ENCODE measurements at regions not wholly inside any gene's neighbourhood (a gene's known extent, or its start where the extent isn't known, plus 50 kb on each side); places are given as distances from the start of the nearest gene placed in this dataset.

DNA sequence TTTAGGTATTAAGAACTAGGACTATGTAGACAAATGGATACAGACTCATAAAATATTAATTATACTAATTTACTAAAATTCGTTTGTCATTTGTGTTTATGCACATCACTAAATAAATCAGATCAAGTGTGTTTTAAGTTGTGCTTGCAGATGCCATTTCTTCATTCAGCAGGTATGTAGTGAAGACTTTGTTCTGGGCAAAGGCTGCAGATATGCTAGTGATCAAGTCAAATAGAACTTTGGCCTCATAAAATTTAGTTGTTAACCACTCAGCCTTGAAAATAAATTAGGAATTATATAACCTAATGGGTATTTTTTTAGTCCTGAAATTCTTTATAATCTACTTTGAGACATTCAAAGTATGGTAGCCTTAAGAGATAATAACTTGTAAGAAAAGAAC lies 80.4 kb upstream of the TRPC4 start:
- Mint-ChIP-seq H3K4me3 (ENCODE audit: unreplicated experiment) (no peak overlapping the region), H3K27me3 (ENCODE audit: unreplicated experiment) (no peaks in the 10 kb centered on the region), H3K4me1 (ENCODE audit: low read depth, unreplicated experiment) (no peaks in the 10 kb centered on the region), H3K9me3 (ENCODE audit: unreplicated experiment) (no peaks in the 10 kb centered on the region), H3K27ac (ENCODE audit: unreplicated experiment) (no peak overlapping the region), H3K36me3 (ENCODE audit: unreplicated experiment) (no peaks in the 10 kb centered on the region)
- TF ChIP-seq, protein P1, sequence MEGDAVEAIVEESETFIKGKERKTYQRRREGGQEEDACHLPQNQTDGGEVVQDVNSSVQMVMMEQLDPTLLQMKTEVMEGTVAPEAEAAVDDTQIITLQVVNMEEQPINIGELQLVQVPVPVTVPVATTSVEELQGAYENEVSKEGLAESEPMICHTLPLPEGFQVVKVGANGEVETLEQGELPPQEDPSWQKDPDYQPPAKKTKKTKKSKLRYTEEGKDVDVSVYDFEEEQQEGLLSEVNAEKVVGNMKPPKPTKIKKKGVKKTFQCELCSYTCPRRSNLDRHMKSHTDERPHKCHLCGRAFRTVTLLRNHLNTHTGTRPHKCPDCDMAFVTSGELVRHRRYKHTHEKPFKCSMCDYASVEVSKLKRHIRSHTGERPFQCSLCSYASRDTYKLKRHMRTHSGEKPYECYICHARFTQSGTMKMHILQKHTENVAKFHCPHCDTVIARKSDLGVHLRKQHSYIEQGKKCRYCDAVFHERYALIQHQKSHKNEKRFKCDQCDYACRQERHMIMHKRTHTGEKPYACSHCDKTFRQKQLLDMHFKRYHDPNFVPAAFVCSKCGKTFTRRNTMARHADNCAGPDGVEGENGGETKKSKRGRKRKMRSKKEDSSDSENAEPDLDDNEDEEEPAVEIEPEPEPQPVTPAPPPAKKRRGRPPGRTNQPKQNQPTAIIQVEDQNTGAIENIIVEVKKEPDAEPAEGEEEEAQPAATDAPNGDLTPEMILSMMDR (IDR thresholded peaks at IDR 0.05; ENCODE audit: partially characterized antibody, unreplicated experiment): no peak
- no peak for DNase-seq

DNA sequence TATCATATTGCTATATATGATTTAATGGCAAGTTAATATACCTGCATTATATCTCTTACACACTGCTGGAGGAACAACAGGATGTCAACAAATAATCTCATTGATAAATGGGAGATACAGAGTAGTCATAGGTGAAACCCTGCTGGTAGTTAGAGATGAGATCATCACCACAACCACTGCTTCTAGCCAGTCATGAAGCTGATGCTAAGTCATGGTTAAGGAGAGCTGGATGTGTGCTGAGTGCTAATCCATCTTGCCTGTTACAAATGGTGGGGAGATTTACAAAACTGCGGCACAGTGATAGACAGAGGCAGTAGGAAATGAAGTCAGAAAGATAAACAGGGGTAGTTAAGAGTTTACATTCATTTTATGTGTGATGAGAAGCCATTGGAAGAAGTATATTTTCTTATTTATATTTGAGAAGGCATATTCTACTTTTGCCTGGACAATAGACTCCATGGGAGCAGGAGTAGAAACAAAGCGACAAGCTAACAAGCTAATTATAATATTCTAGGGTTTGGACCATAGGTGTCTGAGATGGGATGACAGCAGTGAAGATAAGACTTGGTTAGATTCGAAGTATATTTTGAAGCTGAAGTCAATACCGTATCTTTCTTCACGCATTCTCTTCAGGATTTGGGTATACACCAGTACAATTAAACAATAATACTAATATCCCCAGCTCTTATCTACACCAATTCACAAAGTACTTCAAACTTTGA lies 78.0 kb upstream of the TRPC4 start:
- Mint-ChIP-seq H3K4me1 (ENCODE audit: low read depth, unreplicated experiment) (no peaks in the 10 kb centered on the region), H3K27ac (ENCODE audit: unreplicated experiment) (no peak overlapping the region), H3K9me3 (ENCODE audit: unreplicated experiment) (no peaks in the 10 kb centered on the region), H3K36me3 (ENCODE audit: unreplicated experiment) (no peaks in the 10 kb centered on the region), H3K27me3 (ENCODE audit: unreplicated experiment) (no peaks in the 10 kb centered on the region), H3K4me3 (ENCODE audit: unreplicated experiment) (no peak overlapping the region)
- no peak for DNase-seq
- TF ChIP-seq, protein P1 (IDR thresholded peaks at IDR 0.05; ENCODE audit: partially characterized antibody, unreplicated experiment): no peak

DNA sequence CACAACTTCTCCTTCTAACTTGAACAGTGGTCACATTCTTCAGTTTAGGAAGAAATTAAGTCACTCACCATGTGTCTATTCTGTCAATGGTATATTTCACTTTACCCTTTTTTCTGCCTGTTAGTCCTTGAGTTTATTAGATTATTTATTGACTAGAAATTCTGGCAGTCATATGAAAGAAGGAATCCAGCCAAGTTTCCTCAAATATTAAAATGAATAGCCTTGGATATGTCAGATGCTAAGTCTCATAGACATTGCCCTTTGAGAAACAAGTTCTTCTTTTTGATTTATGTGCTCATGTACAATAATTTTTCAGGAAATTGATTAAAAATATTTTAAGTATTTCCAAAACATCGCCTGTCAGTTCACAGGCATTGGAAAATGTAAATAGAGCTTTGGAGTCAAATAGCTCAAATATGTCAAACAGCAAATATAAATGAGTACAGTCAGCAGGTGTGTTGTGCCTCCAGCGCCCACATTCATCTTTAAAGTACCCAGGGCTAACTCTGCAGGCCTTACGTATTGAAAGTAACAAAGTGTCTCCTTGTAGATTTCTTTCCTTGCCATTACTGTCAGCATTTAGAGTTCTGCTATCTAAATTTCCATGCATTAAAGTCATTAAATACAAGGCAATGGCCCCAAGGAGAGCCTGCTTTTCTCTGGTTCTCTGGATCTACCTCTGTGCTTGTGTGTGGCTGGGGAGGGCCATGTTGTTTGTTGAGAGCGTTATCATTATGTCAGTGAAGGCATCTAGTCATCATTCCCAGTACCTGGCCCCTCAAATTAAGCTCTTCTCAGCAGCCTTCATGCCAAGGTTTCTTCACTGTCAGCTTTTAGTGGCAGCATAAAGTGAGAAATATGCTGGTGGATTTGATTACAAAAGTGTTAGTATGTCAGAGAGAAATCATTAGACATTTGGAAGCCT lies 76.3 kb upstream of the TRPC4 start:
- H3K27ac Mint-ChIP-seq (ENCODE audit: unreplicated experiment): no peak overlapping the region
- H3K9me3 Mint-ChIP-seq (ENCODE audit: unreplicated experiment): no peaks in the 10 kb centered on the region
- H3K4me3 Mint-ChIP-seq (ENCODE audit: unreplicated experiment): no peak overlapping the region
- H3K4me1 Mint-ChIP-seq (ENCODE audit: low read depth, unreplicated experiment): no peaks in the 10 kb centered on the region
- DNase-seq: no peak
- H3K36me3 Mint-ChIP-seq (ENCODE audit: unreplicated experiment): no peaks in the 10 kb centered on the region
- TF ChIP-seq, protein P1 (IDR thresholded peaks at IDR 0.05; ENCODE audit: partially characterized antibody, unreplicated experiment): no peak
- H3K27me3 Mint-ChIP-seq (ENCODE audit: unreplicated experiment): no peaks in the 10 kb centered on the region

DNA sequence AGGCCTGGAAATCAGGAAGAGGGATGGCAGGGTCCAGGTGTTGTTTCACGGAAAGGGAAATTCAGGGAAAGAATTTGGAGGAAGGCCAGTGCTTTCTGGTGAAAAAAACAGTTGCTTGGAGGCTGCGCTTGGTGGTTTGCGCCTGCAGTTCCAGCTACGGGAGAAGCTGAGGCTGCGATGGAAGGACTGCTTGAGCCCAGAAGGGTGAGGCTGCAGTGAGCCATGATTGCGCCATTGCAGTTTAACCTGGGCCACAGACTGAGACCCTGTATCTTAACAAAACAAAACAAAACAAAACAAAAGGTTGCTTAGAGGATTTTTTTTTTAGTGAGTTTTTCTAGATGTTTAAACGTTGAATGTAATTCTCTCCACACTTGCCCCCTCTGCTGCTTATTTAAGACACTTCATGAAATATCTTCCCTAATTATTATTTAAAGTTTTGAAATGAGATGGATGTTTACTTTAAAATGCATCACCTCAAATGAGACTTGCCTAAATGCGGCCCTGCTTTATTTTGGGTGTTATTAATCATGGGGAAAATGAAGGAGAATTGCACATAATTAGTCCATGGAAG lies 75.4 kb upstream of the TRPC4 start:
- Mint-ChIP-seq H3K4me3 (ENCODE audit: unreplicated experiment) (no peak overlapping the region), H3K36me3 (ENCODE audit: unreplicated experiment) (no peaks in the 10 kb centered on the region), H3K27ac (ENCODE audit: unreplicated experiment) (no peak overlapping the region), H3K27me3 (ENCODE audit: unreplicated experiment) (no peaks in the 10 kb centered on the region), H3K9me3 (ENCODE audit: unreplicated experiment) (no peaks in the 10 kb centered on the region), H3K4me1 (ENCODE audit: low read depth, unreplicated experiment) (no peaks in the 10 kb centered on the region)
- no peak for DNase-seq
- TF ChIP-seq, protein P1 (IDR thresholded peaks at IDR 0.05; ENCODE audit: partially characterized antibody, unreplicated experiment): no peak

Data from glutamatergic neuron (in vitro differentiated cells).